ENCODE measurements at regions not wholly inside any gene's neighbourhood (a gene's known extent, or its start where the extent isn't known, plus 50 kb on each side); places are given as distances from the start of the nearest gene placed in this dataset.
"Not testable (repeated sequence)": the region's sequence is repeated elsewhere in the genome, so short reads cannot be mapped to it uniquely, and the experiment has no call there.

DNA sequence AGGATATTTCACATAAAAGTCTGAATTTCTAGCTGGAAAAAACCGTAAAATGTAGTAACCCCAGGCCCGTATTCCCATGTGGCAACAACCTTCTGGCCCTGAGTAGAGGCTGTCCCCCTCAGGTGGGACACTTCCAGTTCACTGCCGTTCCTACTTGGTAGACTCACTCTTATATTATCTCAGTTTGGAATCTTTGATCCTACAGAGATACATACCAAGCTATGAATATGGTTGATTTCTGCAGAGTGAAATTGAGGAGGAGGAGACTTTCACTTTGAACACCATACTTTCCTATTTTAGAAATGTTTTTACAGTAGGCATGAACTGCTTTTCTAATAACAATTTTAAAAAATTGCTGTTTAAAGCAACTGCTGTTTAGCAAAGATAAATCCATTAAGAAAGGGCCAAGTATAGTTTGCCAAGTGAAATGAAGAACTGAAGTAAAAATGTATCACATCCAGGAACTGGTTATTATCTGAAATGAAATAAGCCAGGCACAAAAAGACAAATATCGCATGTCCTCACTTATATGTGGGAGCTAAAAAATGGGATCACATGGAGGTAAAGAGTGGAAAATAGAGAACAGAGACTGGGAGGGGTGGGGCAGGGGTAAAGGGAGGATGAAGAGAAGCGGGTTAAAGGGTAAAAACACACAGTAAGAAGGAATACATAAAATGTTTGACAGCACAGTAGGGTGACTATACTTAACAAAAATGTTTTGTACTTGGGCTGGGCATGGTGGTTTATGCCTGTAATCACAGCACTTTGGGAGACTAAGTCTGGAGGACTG lies 92.8 kb upstream of the METAP2 start:
- Histone ChIP-seq H3K27me3 (no peaks in the 10 kb centered on the region), H3K4me3 (replicated peaks in 1 of 3) (no peak overlapping the region), H3K4me1 (peaks cover 12 to 13% of the 10 kb centered on the region in 2 donors), H3K9me3 (no peaks in the 10 kb centered on the region), H3K36me3 (no peaks in the 10 kb centered on the region), H3K27ac (no peak overlapping the region)
- no peak for TF ChIP-seq POLR2A (IDR thresholded peaks at IDR 0.05)
- TF ChIP-seq, protein P1, sequence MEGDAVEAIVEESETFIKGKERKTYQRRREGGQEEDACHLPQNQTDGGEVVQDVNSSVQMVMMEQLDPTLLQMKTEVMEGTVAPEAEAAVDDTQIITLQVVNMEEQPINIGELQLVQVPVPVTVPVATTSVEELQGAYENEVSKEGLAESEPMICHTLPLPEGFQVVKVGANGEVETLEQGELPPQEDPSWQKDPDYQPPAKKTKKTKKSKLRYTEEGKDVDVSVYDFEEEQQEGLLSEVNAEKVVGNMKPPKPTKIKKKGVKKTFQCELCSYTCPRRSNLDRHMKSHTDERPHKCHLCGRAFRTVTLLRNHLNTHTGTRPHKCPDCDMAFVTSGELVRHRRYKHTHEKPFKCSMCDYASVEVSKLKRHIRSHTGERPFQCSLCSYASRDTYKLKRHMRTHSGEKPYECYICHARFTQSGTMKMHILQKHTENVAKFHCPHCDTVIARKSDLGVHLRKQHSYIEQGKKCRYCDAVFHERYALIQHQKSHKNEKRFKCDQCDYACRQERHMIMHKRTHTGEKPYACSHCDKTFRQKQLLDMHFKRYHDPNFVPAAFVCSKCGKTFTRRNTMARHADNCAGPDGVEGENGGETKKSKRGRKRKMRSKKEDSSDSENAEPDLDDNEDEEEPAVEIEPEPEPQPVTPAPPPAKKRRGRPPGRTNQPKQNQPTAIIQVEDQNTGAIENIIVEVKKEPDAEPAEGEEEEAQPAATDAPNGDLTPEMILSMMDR (IDR thresholded peaks at IDR 0.05), result no peak
- 85 to 86% methylated on average over 5 of the region's 5 CpGs for WGBS, 2 donors
- no peak for DNase-seq
- intact Hi-C loops (cut with DNase I), result no loop called here

- 64 to 72% methylated on average over 7 to 8 of the region's 8 CpGs for WGBS, 2 donors
These were observed 90.0 kb upstream of the METAP2 start for GRCh38 chr12:95383920-95384319.

DNA sequence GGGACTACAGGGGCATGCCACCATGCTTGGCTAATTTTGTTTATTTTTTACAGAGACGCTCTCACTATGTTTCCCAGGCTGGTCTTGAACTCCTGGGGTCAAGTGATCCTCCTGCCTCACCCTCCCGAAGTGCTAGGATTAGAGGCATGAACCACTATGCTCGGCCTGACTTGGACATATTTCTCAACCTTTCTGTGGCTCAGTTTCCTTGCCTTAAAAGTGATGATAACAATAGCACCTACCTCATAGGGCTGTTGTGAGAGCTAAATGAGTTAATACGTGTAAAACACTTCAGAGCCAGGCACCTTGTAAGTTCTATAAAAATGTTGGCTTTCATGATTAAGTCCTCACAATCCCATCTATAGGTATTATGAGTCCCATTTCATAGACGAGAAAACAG lies 89.2 kb upstream of the METAP2 start:
- H3K9me3 ChIP-seq, result no peaks in the 10 kb centered on the region
- peaks cover 12 to 13% of the 10 kb centered on the region in 2 donors for H3K4me1 ChIP-seq
- TF ChIP-seq POLR2A (IDR thresholded peaks at IDR 0.05), result no peak
- TF ChIP-seq, protein P1 (IDR thresholded peaks at IDR 0.05), result no peak
- no peak overlapping the region for H3K4me3 ChIP-seq (replicated peaks in 1 of 3)
- no peaks in the 10 kb centered on the region for H3K27me3 ChIP-seq
- intact Hi-C loops (cut with DNase I), result no loop called here
- no peaks in the 10 kb centered on the region for H3K36me3 ChIP-seq
- no peak for DNase-seq
- H3K27ac ChIP-seq, result peak overlapping the region in 2 of 3 donors; percentile 70 to 82
- WGBS, 2 donors, result 48 to 52% methylated on average over 5 of the region's 5 CpGs

More at GRCh38 chr12:95383920-95384319, 90.0 kb upstream of the METAP2 start:
- peak; percentile 21 to 59 for DNase-seq
- H3K27me3 ChIP-seq; H3K36me3 ChIP-seq; intact Hi-C loops (cut with DNase I); H3K9me3 ChIP-seq; H3K4me3 ChIP-seq (replicated peaks in 1 of 3): not testable (repeated sequence)
- Histone ChIP-seq H3K27ac (peak overlapping the region in 1 of 3 donors; percentile 30), H3K4me1 (peaks cover 12 to 13% of the 10 kb centered on the region in 2 donors)
- TF ChIP-seq, protein P1 (IDR thresholded peaks at IDR 0.05), result peak in 2 of 6 experiments; percentile 12 to 15

GRCh38 chr12:95385246-95386035 lies 88.5 kb upstream of the METAP2 start:
- TF ChIP-seq, protein P1 (IDR thresholded peaks at IDR 0.05), result peak in 3 of 6 experiments; percentile 8 to 27 (median 18)
- no peak for TF ChIP-seq POLR2A (IDR thresholded peaks at IDR 0.05)
- DNase-seq, result peak; percentile 55 to 60
- Histone ChIP-seq H3K27me3 (no peaks in the 10 kb centered on the region), H3K36me3 (no peaks in the 10 kb centered on the region), H3K9me3 (no peaks in the 10 kb centered on the region), H3K4me1 (peaks cover 12 to 13% of the 10 kb centered on the region in 2 donors), H3K4me3 (replicated peaks in 1 of 3) (no peak overlapping the region), H3K27ac (peak overlapping the region; percentile 3 to 82 (median 70))
- WGBS, 2 donors, result 30 to 42% methylated on average over 12 of the region's 12 CpGs
- intact Hi-C loops (cut with DNase I), result no loop called here

DNA sequence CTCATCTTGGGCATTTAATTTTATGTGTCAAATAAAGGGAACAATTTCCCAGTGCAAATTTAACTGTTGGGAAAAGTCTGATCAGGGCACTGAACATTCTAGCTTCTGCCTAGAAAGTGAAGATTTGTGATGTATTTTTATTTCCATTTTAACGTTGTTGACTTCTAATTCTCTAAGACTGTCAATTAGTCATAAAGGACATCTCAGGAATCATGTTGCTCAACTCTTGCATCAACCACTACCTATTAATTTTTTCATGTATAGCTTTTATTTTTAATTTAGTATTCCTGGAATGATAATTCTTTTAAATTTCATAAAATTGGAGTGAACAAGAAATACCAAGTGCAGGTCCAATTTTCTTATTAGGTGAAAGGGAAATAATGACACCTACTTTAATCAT lies 87.9 kb upstream of the METAP2 start:
- no peak for DNase-seq
- no peak overlapping the region for H3K4me3 ChIP-seq (replicated peaks in 1 of 3)
- no peaks in the 10 kb centered on the region for H3K9me3 ChIP-seq
- WGBS, 2 donors, result 80 to 90% methylated on average over 1 of the region's 1 CpG
- H3K36me3 ChIP-seq, result no peaks in the 10 kb centered on the region
- no peaks in the 10 kb centered on the region for H3K27me3 ChIP-seq
- H3K4me1 ChIP-seq, result peaks cover 12 to 13% of the 10 kb centered on the region in 2 donors
- TF ChIP-seq, protein P1 (IDR thresholded peaks at IDR 0.05), result no peak
- TF ChIP-seq POLR2A (IDR thresholded peaks at IDR 0.05), result no peak
- intact Hi-C loops (cut with DNase I), result no loop called here
- H3K27ac ChIP-seq, result no peak overlapping the region

DNA sequence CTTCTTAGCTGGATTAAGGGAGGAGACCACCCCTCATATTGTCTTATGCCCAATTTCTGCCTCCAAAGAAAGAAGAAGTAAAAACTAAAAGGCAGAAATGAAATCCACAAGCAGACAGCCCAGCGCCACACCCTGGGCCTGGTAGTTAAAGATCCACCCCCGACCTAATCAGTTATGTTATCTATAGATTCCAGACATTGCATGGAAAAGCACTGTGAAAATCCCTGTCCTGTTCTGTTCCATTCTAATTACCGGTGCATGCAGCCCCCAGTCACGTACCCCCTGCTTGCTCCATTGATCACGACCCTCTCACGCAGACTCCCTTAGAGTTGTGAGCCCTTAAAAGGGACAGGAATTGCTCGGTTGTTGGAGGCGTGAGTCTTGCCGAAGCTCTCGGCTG lies 85.7 kb upstream of the METAP2 start:
- H3K27ac ChIP-seq; H3K36me3 ChIP-seq; H3K9me3 ChIP-seq; DNase-seq; intact Hi-C loops (cut with DNase I); H3K27me3 ChIP-seq; H3K4me3 ChIP-seq (replicated peaks in 1 of 3): not testable (repeated sequence)
- H3K4me1 ChIP-seq, result peaks cover 12 to 13% of the 10 kb centered on the region in 2 donors
- 85 to 86% methylated on average over 10 of the region's 10 CpGs for WGBS, 2 donors
